Right renal cortex interstitium (tissue), 3 donors: ENCODE measurements at regions not wholly inside any gene's neighbourhood (a gene's known extent, or its start where the extent isn't known, plus 50 kb on each side); places are given as distances from the start of the nearest gene placed in this dataset.

Experiments
- DNase-seq, 3 donors: peaks; one replicate each; pipeline ENCODE4 v3.0.0-alpha.2; 2013; ENCODE audit warnings: low read depth in 3 of 3, low spot score in 2 of 3

- peak in 1 of 3 donors; percentile 23 for DNase-seq
Measured at GRCh38 chr10:10891124-10892082, 126.3 kb upstream of the CELF2 start.

DNA sequence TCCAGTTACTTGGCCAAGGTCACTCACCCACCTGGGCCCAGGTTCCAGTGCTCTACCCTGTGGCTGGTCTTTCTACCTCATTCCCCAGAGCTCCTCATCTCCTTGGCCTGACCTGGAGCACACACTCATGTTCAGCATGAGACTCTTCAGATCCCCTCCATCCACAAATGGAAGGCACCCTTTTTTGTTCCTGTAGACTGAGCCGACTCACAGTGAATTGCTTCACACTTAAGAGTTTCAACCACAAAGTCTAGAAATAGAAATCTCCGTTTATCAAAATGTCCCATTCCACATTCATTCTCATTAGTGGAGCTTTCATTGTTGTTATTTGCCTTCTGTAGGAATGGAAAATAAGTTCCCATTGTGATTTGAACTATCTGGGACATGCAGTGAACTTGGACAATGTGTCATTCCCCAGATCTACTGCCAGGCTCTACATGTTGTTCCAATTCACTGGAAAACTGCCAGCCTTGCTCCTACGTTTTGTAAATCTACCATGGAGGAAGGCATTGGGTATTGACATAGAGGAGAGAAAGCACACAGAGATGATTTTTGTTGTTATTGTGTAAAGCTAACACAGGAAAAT lies 125.3 kb upstream of the CELF2 start:
- DNase-seq: no peak

DNA sequence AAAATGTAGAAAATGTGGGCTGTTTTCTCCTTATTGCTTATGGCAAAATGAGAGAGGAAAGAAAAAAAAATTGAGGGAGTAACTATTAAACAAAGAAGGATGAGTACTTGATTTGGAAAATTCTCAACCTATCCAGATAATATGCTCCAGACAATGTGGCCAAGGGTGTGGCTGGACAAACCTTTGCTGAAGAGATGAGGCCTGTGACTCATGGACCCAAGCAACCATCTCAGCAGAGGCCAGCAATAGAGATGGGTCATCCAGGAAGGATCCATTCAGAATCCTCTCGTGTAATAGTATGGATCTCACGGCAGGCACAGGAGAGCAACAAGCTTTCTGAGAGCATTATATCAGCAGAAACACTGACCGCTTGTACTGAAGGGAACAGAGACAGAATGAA lies 120.3 kb upstream of the CELF2 start:
- DNase-seq: no peak

- DNase-seq: no peak
Measured at GRCh38 chr10:10901906-10902305, 115.8 kb upstream of the CELF2 start.

GRCh38 chr10:10902951-10903350 lies 114.7 kb upstream of the CELF2 start:
- no peak for DNase-seq

- no peak for DNase-seq
Measured at GRCh38 chr10:10903620-10904019, 114.1 kb upstream of the CELF2 start.

DNA sequence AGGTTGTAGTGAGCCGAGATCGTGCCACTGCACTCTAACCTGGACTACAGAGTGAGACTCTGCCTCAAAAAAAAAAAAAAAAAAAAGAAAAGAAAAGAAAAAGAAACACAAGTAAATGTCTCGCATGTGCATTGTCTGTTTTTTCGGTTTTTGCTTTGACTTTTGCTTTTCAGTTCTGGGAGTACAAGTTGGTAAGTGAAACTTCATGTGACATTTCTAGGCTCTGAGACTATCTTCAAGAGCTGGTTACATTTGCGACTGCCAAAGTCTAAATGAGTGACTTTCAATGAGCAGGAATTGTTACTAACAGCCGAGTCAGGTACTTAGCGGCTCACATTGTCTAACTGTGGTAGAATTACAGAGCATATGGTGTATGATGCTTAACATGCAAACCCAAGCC lies 107.0 kb upstream of the CELF2 start:
- DNase-seq: no peak

GRCh38 chr10:10911035-10911434 lies 106.6 kb upstream of the CELF2 start:
- DNase-seq: peak in 1 of 3 donors; percentile 10

- peak; percentile 36 to 56 (median 37) for DNase-seq
Measured at GRCh38 chr10:10911471-10911921, 106.2 kb upstream of the CELF2 start.

- DNase-seq: no peak
Measured at GRCh38 chr10:10914144-10914543, 103.5 kb upstream of the CELF2 start.

GRCh38 chr10:10915215-10915614 lies 102.5 kb upstream of the CELF2 start:
- no peak for DNase-seq

DNA sequence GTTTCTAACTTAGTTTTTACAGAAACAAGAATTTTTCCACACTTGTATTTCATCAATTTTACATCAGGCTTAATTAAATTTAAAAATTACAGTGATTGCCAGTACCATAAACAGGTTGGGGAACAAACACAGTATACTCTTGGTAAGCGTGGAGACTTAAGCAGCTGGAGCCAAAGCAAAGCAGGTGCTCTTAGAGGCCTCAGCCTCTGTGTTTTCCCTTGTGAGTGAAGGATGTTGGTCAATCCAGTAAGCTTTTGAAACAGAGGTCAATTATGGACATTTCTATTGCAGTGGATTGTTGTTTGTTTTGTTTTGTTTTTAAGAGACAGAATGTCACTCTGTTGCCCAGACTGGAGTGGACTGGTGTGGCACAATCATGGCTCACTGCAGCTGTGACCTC lies 100.6 kb upstream of the CELF2 start:
- DNase-seq: no peak

GRCh38 chr10:10919976-10920375 lies 97.7 kb upstream of the CELF2 start:
- DNase-seq: no peak

DNA sequence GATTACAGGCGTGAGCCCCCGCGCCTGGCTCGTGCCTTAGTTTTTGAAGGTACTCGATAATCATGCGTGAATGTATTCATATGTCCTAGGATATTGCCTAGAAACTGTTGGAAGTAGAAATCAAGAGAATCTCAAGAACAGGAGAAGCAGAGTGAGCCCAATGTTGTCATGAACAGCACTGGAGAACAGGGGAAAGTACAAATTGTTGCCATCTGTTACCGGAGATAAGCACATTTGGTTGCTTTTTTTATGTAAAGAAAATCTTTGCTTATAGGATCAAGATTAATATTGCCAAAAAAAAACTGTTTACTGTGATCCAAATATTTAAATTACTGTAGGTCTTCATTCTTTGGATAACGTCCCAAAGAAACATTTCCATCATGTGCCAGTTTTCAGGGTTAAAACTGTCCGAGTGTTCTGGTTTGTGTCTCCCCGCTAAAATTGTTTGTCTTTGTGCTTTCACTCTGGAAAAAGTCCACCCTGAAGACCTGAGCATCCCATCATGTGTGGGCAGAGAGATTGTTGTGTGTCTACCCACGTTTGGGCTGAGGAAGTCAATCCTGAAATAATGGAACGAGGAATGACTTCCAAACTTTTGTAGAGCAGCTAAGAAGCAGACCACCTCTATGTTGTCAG lies 95.7 kb upstream of the CELF2 start:
- no peak for DNase-seq

DNA sequence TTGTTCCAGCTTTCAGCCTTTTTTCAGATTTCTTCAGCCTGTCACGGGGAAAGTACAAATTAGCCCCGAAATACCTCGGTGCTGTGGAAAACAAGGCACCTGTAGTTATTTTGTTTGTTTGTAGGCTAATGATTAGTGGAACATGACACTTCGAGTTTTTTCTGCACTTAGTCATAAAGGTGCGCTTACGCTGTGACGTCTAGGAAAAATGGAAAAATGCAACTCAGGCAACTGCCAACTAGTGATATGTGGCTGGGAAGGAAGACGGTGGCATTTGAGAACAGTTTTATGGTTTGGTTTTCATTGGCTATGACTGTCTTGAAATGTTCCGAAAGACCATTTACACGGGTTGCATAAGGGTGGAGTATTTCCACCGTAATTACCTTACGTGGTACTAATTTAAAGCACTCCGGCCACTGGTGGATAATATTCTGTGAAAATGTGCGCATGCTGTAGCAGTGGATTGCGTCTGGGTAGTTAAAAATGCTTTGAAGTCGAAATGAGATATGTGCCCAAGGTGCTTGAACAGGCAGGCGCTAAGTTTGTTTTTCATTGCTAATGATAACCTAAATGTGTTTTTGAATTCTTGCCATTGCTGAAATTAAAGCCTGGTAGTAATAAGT lies 94.5 kb upstream of the CELF2 start:
- no peak for DNase-seq

DNA sequence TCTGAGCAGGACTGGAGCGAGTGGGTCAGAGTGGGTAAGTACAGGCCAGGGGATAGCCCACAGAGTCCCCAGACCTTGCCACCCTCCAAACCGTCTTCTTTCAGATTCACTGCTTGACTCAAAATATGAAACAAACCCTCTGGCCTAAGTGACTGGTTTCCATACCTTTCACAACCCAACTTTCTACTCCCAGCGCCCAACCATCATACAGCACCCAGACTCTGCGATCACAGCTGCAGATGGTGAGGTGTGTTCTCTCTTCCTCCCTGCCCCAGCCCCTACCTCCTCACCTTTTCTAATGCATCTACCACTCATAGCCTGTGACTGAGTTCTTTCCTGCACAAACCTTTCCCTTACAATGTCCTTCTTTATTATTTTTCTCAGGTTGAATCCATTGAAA lies 92.0 kb upstream of the CELF2 start:
- DNase-seq: no peak

DNA sequence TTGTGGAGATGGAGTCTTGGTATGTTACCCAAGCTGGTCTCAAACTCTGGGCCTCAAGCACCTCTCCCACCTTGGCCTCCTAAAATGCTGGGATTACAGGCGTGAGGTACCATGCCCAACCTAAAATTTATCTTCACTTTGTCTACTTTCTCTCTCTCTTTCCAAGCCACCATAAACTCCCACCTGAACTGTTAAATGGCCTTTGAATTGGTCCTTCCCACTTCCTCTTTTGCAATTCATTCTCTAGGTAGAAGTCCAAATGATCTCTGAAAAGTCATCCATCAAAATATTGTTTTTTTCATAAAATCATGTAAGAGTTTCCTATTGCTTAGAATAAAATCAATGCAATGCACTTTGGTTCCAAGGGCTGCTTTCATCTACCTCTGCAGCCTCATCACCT lies 90.1 kb upstream of the CELF2 start:
- DNase-seq: no peak

DNA sequence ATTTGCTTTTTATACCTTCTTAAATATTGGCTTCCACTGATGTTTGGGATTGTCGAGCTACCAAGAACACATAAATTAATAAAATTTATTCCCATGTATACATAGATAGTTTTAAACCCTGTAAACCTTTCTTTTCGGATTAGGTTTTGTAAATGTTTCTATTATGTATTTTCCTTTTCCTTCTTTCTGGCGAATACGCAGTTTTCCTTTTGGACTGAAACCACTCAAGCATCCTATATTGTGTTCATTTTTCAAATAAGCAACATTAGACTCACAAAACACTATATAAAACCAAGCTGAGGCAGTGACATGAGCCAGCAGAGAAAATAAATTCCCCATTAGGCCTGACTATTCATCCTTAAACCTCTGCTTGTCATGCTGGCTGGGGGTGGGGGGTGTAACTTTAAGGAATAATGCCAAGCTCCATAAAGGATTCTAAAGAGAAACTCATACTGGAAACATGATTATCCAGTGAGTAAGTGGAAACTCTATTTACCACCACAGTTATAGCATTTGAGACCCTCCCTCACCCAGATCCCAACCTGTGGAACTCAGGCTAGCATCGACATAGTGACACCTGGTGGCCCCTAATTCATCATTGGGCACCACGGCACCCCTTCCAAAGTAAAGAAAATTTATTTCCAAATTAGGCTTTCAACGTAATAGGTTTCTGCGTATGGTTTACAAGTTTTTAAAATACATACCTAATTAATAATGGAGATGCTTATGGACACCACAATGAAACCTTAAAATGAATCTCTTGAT lies 86.5 kb upstream of the CELF2 start:
- DNase-seq: no peak

GRCh38 chr10:10935032-10935431 lies 82.6 kb upstream of the CELF2 start:
- DNase-seq: no peak

DNA sequence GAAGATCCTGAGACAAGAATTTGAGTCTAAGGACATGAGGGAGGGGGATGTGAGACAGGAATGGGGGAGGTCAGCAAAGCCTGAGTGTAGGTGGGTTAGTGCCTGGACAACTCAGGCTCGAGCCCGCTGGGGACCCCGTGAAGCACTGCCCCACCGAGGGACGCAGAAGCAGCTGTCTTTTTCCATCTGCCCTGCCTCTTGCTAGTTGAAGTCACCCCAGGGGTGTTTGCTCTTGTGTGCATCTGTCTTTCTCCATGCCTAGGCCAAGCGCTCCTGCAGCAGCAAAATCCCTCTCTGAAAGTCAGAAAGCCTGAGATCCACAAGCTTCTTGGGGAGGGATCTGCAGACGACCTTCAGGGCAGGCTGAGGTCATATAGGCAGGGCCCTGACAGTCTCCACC lies 79.0 kb upstream of the CELF2 start:
- DNase-seq: no peak
